CD1c-positive myeloid dendritic cell (primary cell): ENCODE measurements at regions not wholly inside any gene's neighbourhood (a gene's known extent, or its start where the extent isn't known, plus 50 kb on each side); places are given as distances from the start of the nearest gene placed in this dataset.
"Not testable (repeated sequence)": the region's sequence is repeated elsewhere in the genome, so short reads cannot be mapped to it uniquely, and the experiment has no call there.

ENCODE experiments used
- DNase-seq: peaks from one replicate; pipeline ENCODE4 v3.0.0-alpha.2; 2016; ENCODE audit errors: extremely low spot score

- not testable (repeated sequence) for DNase-seq
These were observed 189.9 kb downstream of the TTC6 start for GRCh38 chr14:37785298-37785697.

- not testable (repeated sequence) for DNase-seq
These were observed 190.7 kb downstream of the TTC6 start for GRCh38 chr14:37786114-37786625.

- no peak for DNase-seq
These were observed 192.6 kb downstream of the TTC6 start for GRCh38 chr14:37787879-37788494.

GRCh38 chr14:37791384-37792036 is 196.1 kb downstream of the TTC6 start:
- no peak for DNase-seq

- DNase-seq = no peak
These were observed 196.7 kb downstream of the TTC6 start for GRCh38 chr14:37792124-37792523.

GRCh38 chr14:37796703-37797416 is 201.4 kb downstream of the TTC6 start:
- DNase-seq = no peak

- no peak for DNase-seq
These were observed 202.2 kb downstream of the TTC6 start for GRCh38 chr14:37797675-37798074.

- DNase-seq = no peak
These were observed 212.3 kb downstream of the TTC6 start for GRCh38 chr14:37807722-37808121.

- no peak for DNase-seq
These were observed 214.8 kb downstream of the TTC6 start for GRCh38 chr14:37810094-37810801.

- no peak for DNase-seq
These were observed 218.3 kb downstream of the TTC6 start for GRCh38 chr14:37813732-37814131.

- DNase-seq = no peak
These were observed 220.7 kb downstream of the TTC6 start for GRCh38 chr14:37816135-37816534.

GRCh38 chr14:37816743-37817295 is 221.4 kb downstream of the TTC6 start:
- DNase-seq = no peak

GRCh38 chr14:37819155-37820015 is 224.0 kb downstream of the TTC6 start:
- DNase-seq = no peak

GRCh38 chr14:37820810-37821209 is 225.4 kb downstream of the TTC6 start:
- not testable (repeated sequence) for DNase-seq

GRCh38 chr14:37824939-37825712 is 229.7 kb downstream of the TTC6 start:
- no peak for DNase-seq

GRCh38 chr14:37826869-37827268 is 231.4 kb downstream of the TTC6 start:
- no peak for DNase-seq

- no peak for DNase-seq
These were observed 234.8 kb downstream of the TTC6 start for GRCh38 chr14:37830271-37830670.

GRCh38 chr14:37834275-37834674 is 238.8 kb downstream of the TTC6 start:
- no peak for DNase-seq

- not testable (repeated sequence) for DNase-seq
These were observed 243.3 kb downstream of the TTC6 start for GRCh38 chr14:37838778-37839177.

- not testable (repeated sequence) for DNase-seq
These were observed 245.6 kb downstream of the TTC6 start for GRCh38 chr14:37841039-37841438.
